GM12878 (cell line): ENCODE measurements at regions not wholly inside any gene's neighbourhood (a gene's known extent, or its start where the extent isn't known, plus 50 kb on each side); places are given as distances from the start of the nearest gene placed in this dataset.

ENCODE experiments used
- BHLHE40 ChIP-seq, 2 experiments: fragments of 450-650 bp in 1 of 2; IDR thresholded peaks; 2 replicates each; pipeline ENCODE4 v1.6.1; 2011 to 2017; ENCODE audit warnings: low read depth in 2 of 2, borderline replicate concordance in 1 of 2, improper control_type of control experiment in 1 of 2, low read length in 1 of 2, mild to moderate bottlenecking in 1 of 2
- EP300 ChIP-seq, 2 experiments: fragments of 150-350 bp in 1 of 2; IDR thresholded peaks; 2 replicates each; pipeline ENCODE4 v1.6.1; 2011 to 2012; ENCODE audit warnings: low read depth in 2 of 2, low read length in 2 of 2, borderline replicate concordance in 1 of 2, improper control_type of control experiment in 1 of 2, inconsistent platforms in 1 of 2; ENCODE audit not compliant: control insufficient read depth in 1 of 2
- FOS ChIP-seq: IDR thresholded peaks from 3 replicates; pipeline ENCODE4 v1.6.1; 2011; ENCODE audit warnings: borderline replicate concordance; ENCODE audit not compliant: insufficient read length; ENCODE audit errors: extremely low read depth
- MXI1 ChIP-seq: fragments of 150-350 bp; IDR thresholded peaks from 2 replicates; pipeline ENCODE4 v1.6.1; 2011; ENCODE audit warnings: low read depth, mild to moderate bottlenecking, inconsistent platforms, low read length, improper control_type of control experiment
- NFYA ChIP-seq: IDR thresholded peaks from 2 replicates; pipeline ENCODE4 v1.6.1; 2011; ENCODE audit warnings: low read depth, mild to moderate bottlenecking, low read length, improper control_type of control experiment, borderline replicate concordance
- NR2F1 ChIP-seq: fragments of 450-650 bp; conservative IDR thresholded peaks from 2 replicates; pipeline ENCODE4 v1.6.1; 2017; ENCODE audit warnings: mild to moderate bottlenecking
- RAD21 ChIP-seq: IDR thresholded peaks from 2 replicates; pipeline ENCODE4 v1.6.1; 2011; ENCODE audit warnings: mild to moderate bottlenecking, low read depth, low read length, moderate library complexity; ENCODE audit not compliant: insufficient read depth
- TF ChIP-seq, protein P1 (sequence below), 3 experiments: IDR thresholded peaks in 2 of 3; conservative IDR thresholded peaks in 1 of 3; 2 replicates each; pipeline ENCODE4 v1.5.1; 2011; ENCODE audit warnings: low read depth in 3 of 3, low read length in 3 of 3, mild to moderate bottlenecking in 3 of 3, control low read depth in 2 of 3, moderate library complexity in 2 of 3, inconsistent platforms in 1 of 3, mixed read lengths in 1 of 3; ENCODE audit not compliant: control insufficient read depth in 2 of 3, insufficient read depth in 1 of 3; ENCODE audit errors: extremely low read depth in 1 of 3
- TF ChIP-seq, protein P2 (sequence below): IDR thresholded peaks from 2 replicates; pipeline ENCODE4 v1.6.1; 2012; ENCODE audit warnings: mild to moderate bottlenecking, low read depth, low read length
- TF ChIP-seq, protein P3 (sequence below): IDR thresholded peaks from 2 replicates; pipeline ENCODE4 v1.6.1; 2012; ENCODE audit warnings: low read depth, low read length, improper control_type of control experiment
- TF ChIP-seq, protein P4 (sequence below): IDR thresholded peaks from 2 replicates; pipeline ENCODE4 v1.6.1; 2012; ENCODE audit warnings: low read depth, low read length, improper control_type of control experiment
- TF ChIP-seq, protein P5 (sequence below): IDR thresholded peaks from 2 replicates; pipeline ENCODE4 v1.6.1; 2011; ENCODE audit warnings: mild to moderate bottlenecking, low read depth, low read length, moderate library complexity; ENCODE audit not compliant: insufficient replicate concordance
- TF ChIP-seq, protein P6 (sequence below): fragments of 450-650 bp; formaldehyde crosslinking; IDR thresholded peaks from 2 replicates; pipeline ENCODE4 v1.4.0; 2022; ENCODE audit warnings: mild to moderate bottlenecking, moderate library complexity
- TF ChIP-seq, protein P7 (sequence below): fragments of 450-650 bp; IDR thresholded peaks from 2 replicates; pipeline ENCODE4 v1.6.1; 2016; ENCODE audit warnings: mild to moderate bottlenecking, moderate library complexity, borderline replicate concordance

DNA sequence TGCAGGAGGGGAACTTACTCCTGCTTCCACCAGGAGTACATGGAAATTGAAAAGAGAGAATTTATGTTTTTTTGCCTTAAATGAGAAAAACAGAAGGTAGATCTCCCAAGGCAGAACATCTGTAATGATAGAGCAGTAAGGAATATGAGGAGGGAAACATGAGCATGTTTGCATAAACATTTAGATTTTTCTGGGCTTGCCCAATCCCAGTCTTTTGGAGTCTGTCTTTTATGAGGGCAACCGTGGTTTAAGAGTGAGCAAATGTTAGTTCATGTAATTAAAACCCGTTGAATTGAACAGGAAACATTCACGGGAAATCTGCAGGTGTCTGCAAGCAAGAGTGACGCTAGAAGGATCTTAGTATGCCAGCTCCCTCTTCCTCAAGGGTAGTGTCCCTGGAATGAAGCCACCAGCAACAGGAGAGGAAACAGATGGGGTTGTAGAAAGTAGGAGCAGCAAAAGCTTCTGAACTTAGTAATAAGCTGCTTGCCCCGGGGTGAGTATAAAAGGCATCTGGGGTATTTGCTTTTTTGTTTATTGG is 79.3 kb downstream of the ARF6 start:
- no peak for TF ChIP-seq FOS
- TF ChIP-seq, protein P1, sequence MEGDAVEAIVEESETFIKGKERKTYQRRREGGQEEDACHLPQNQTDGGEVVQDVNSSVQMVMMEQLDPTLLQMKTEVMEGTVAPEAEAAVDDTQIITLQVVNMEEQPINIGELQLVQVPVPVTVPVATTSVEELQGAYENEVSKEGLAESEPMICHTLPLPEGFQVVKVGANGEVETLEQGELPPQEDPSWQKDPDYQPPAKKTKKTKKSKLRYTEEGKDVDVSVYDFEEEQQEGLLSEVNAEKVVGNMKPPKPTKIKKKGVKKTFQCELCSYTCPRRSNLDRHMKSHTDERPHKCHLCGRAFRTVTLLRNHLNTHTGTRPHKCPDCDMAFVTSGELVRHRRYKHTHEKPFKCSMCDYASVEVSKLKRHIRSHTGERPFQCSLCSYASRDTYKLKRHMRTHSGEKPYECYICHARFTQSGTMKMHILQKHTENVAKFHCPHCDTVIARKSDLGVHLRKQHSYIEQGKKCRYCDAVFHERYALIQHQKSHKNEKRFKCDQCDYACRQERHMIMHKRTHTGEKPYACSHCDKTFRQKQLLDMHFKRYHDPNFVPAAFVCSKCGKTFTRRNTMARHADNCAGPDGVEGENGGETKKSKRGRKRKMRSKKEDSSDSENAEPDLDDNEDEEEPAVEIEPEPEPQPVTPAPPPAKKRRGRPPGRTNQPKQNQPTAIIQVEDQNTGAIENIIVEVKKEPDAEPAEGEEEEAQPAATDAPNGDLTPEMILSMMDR (IDR thresholded peaks at IDR 0.05 in 2 of 3, conservative IDR thresholded peaks at IDR 0.05 in 1 of 3; ENCODE audit: control insufficient read depth in 2 of 3, extremely low read depth in 1 of 3, insufficient read depth in 1 of 3, low read depth in 3 of 3, low read length in 3 of 3): no peak
- TF ChIP-seq, protein P2, sequence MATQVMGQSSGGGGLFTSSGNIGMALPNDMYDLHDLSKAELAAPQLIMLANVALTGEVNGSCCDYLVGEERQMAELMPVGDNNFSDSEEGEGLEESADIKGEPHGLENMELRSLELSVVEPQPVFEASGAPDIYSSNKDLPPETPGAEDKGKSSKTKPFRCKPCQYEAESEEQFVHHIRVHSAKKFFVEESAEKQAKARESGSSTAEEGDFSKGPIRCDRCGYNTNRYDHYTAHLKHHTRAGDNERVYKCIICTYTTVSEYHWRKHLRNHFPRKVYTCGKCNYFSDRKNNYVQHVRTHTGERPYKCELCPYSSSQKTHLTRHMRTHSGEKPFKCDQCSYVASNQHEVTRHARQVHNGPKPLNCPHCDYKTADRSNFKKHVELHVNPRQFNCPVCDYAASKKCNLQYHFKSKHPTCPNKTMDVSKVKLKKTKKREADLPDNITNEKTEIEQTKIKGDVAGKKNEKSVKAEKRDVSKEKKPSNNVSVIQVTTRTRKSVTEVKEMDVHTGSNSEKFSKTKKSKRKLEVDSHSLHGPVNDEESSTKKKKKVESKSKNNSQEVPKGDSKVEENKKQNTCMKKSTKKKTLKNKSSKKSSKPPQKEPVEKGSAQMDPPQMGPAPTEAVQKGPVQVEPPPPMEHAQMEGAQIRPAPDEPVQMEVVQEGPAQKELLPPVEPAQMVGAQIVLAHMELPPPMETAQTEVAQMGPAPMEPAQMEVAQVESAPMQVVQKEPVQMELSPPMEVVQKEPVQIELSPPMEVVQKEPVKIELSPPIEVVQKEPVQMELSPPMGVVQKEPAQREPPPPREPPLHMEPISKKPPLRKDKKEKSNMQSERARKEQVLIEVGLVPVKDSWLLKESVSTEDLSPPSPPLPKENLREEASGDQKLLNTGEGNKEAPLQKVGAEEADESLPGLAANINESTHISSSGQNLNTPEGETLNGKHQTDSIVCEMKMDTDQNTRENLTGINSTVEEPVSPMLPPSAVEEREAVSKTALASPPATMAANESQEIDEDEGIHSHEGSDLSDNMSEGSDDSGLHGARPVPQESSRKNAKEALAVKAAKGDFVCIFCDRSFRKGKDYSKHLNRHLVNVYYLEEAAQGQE: no peak
- no peak for TF ChIP-seq RAD21
- TF ChIP-seq, protein P3, sequence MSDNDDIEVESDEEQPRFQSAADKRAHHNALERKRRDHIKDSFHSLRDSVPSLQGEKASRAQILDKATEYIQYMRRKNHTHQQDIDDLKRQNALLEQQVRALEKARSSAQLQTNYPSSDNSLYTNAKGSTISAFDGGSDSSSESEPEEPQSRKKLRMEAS: no peak
- no peak for TF ChIP-seq MXI1
- TF ChIP-seq, protein P4, sequence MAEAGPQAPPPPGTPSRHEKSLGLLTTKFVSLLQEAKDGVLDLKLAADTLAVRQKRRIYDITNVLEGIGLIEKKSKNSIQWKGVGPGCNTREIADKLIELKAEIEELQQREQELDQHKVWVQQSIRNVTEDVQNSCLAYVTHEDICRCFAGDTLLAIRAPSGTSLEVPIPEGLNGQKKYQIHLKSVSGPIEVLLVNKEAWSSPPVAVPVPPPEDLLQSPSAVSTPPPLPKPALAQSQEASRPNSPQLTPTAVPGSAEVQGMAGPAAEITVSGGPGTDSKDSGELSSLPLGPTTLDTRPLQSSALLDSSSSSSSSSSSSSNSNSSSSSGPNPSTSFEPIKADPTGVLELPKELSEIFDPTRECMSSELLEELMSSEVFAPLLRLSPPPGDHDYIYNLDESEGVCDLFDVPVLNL: no peak
- TF ChIP-seq, protein P5, sequence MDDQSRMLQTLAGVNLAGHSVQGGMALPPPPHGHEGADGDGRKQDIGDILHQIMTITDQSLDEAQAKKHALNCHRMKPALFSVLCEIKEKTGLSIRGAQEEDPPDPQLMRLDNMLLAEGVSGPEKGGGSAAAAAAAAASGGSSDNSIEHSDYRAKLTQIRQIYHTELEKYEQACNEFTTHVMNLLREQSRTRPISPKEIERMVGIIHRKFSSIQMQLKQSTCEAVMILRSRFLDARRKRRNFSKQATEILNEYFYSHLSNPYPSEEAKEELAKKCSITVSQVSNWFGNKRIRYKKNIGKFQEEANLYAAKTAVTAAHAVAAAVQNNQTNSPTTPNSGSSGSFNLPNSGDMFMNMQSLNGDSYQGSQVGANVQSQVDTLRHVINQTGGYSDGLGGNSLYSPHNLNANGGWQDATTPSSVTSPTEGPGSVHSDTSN: no peak
- TF ChIP-seq, protein P6, sequence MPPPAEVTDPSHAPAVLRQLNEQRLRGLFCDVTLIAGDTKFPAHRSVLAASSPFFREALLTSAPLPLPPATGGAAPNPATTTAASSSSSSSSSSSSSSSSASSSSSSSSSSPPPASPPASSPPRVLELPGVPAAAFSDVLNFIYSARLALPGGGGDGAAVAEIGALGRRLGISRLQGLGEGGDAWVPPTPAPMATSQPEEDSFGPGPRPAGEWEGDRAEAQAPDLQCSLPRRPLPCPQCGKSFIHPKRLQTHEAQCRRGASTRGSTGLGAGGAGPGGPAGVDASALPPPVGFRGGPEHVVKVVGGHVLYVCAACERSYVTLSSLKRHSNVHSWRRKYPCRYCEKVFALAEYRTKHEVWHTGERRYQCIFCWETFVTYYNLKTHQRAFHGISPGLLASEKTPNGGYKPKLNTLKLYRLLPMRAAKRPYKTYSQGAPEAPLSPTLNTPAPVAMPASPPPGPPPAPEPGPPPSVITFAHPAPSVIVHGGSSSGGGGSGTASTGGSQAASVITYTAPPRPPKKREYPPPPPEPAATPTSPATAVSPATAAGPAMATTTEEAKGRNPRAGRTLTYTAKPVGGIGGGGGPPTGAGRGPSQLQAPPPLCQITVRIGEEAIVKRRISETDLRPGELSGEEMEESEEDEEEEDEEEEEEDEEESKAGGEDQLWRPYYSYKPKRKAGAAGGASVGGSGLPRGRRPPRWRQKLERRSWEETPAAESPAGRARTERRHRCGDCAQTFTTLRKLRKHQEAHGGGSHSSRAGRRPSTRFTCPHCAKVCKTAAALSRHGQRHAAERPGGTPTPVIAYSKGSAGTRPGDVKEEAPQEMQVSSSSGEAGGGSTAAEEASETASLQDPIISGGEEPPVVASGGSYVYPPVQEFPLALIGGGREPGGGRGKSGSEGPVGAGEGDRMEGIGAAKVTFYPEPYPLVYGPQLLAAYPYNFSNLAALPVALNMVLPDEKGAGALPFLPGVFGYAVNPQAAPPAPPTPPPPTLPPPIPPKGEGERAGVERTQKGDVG: no peak
- no peak for TF ChIP-seq EP300 (IDR thresholded peaks at IDR 0.05; ENCODE audit: borderline replicate concordance in 1 of 2, control insufficient read depth in 1 of 2, low read depth in 2 of 2, low read length in 2 of 2)
- TF ChIP-seq, protein P7, sequence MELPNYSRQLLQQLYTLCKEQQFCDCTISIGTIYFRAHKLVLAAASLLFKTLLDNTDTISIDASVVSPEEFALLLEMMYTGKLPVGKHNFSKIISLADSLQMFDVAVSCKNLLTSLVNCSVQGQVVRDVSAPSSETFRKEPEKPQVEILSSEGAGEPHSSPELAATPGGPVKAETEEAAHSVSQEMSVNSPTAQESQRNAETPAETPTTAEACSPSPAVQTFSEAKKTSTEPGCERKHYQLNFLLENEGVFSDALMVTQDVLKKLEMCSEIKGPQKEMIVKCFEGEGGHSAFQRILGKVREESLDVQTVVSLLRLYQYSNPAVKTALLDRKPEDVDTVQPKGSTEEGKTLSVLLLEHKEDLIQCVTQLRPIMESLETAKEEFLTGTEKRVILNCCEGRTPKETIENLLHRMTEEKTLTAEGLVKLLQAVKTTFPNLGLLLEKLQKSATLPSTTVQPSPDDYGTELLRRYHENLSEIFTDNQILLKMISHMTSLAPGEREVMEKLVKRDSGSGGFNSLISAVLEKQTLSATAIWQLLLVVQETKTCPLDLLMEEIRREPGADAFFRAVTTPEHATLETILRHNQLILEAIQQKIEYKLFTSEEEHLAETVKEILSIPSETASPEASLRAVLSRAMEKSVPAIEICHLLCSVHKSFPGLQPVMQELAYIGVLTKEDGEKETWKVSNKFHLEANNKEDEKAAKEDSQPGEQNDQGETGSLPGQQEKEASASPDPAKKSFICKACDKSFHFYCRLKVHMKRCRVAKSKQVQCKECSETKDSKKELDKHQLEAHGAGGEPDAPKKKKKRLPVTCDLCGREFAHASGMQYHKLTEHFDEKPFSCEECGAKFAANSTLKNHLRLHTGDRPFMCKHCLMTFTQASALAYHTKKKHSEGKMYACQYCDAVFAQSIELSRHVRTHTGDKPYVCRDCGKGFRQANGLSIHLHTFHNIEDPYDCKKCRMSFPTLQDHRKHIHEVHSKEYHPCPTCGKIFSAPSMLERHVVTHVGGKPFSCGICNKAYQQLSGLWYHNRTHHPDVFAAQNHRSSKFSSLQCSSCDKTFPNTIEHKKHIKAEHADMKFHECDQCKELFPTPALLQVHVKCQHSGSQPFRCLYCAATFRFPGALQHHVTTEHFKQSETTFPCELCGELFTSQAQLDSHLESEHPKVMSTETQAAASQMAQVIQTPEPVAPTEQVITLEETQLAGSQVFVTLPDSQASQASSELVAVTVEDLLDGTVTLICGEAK: no peak
- no peak for TF ChIP-seq NFYA
- no peak for TF ChIP-seq NR2F1
- TF ChIP-seq BHLHE40 (IDR thresholded peaks at IDR 0.05; ENCODE audit: borderline replicate concordance in 1 of 2, low read depth in 2 of 2, low read length in 1 of 2): no peak
